ENCODE measurements at regions not wholly inside any gene's neighbourhood (a gene's known extent, or its start where the extent isn't known, plus 50 kb on each side); places are given as distances from the start of the nearest gene placed in this dataset.

DNA sequence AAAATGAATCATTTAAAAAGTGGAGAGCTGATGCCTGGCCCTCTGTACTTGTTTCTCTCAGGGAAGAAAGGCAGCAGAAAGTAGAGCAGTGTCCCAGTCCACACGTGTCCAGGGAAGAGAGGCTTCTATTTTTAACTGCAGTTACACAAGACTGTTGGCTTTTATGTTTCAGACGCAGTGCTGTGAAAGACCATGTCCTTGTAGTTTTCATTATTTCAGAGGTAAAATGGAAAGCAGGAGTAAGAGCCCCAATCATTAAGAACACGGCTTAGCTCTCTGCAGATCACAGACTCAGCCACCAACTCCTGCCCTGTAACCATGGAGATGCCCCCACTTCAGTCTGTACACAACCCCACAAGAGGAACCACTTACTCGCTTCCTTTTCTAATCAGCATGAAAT, 336.3 kb downstream of the DAD1 start:
- no peak overlapping the region for H3K4me2 ChIP-seq
- no peaks in the 10 kb centered on the region for H3K4me1 ChIP-seq
- 33% methylated on average over 4 of the region's 4 CpGs for WGBS (ENCODE audit: missing lambda C conversion rate)
- ChIA-PET CTCF (no interaction called here), POLR2A (no interaction called here)
- DNase-seq (ENCODE audit: low read depth in 1 of 2, low spot score in 1 of 2), result no peak
- H3K27ac ChIP-seq, result no peak overlapping the region
- no peaks in the 10 kb centered on the region for H3K9me3 ChIP-seq
- TF ChIP-seq MYC (IDR thresholded peaks at IDR 0.05; ENCODE audit: borderline replicate concordance, low read length) (no peak), RAD21 (conservative IDR thresholded peaks at IDR 0.05 in 1 of 2, IDR thresholded peaks at IDR 0.05 in 1 of 2) (no peak), MAFK (IDR thresholded peaks at IDR 0.05; ENCODE audit: partially characterized antibody) (no peak), FOSB (CRISPR knock-in tag; IDR thresholded peaks at IDR 0.05) (no peak), CEBPB (IDR thresholded peaks at IDR 0.05) (no peak), RARB (CRISPR knock-in tag; IDR thresholded peaks at IDR 0.05) (no peak), POLR2A (IDR thresholded peaks at IDR 0.05; ENCODE audit: low read length) (no peak), KDM5A (IDR thresholded peaks at IDR 0.05) (no peak)
- TF ChIP-seq, protein P1, sequence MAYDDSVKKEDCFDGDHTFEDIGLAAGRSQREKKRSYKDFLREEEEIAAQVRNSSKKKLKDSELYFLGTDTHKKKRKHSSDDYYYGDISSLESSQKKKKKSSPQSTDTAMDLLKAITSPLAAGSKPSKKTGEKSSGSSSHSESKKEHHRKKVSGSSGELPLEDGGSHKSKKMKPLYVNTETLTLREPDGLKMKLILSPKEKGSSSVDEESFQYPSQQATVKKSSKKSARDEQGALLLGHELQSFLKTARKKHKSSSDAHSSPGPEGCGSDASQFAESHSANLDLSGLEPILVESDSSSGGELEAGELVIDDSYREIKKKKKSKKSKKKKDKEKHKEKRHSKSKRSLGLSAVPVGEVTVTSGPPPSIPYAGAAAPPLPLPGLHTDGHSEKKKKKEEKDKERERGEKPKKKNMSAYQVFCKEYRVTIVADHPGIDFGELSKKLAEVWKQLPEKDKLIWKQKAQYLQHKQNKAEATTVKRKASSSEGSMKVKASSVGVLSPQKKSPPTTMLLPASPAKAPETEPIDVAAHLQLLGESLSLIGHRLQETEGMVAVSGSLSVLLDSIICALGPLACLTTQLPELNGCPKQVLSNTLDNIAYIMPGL (CRISPR knock-in tag; IDR thresholded peaks at IDR 0.05; ENCODE audit: borderline replicate concordance), result no peak
- no peak overlapping the region for H3K4me3 ChIP-seq
- FAIRE-seq, result no peak
- ATAC-seq, result no peak

DNA sequence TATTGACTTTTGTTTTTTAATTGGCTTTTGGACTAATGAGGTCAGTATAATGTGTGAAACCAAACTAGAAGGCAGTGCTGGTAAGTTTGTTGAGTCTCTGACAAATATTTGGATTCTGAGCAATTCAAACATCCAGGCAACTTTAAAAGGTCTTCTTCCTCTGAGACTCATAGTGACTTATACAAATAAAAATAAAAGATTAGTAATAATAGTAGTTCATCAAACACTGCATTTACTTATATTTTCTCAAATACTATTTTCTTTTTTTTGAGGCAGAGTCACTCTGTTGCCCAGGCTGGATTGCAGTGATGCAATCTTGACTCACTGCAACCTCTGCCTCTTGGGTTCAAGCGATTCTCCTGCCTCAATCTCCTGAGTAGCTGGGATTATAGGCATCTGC, 337.9 kb downstream of the DAD1 start:
- FAIRE-seq, result no peak
- H3K9me3 ChIP-seq, result no peaks in the 10 kb centered on the region
- 12% methylated on average over 1 of the region's 1 CpG for WGBS (ENCODE audit: missing lambda C conversion rate)
- no peak for ATAC-seq
- H3K4me2 ChIP-seq, result no peak overlapping the region
- ChIA-PET POLR2A (no interaction called here), CTCF (no interaction called here)
- TF ChIP-seq NPAS2 (CRISPR knock-in tag; IDR thresholded peaks at IDR 0.05; ENCODE audit: borderline replicate concordance) (no peak), HDAC2 (IDR thresholded peaks at IDR 0.05) (no peak), RARB (CRISPR knock-in tag; IDR thresholded peaks at IDR 0.05) (no peak), ZNF302 (CRISPR knock-in tag; IDR thresholded peaks at IDR 0.05) (no peak), EHF (CRISPR knock-in tag; IDR thresholded peaks at IDR 0.05) (no peak), GATA3 (IDR thresholded peaks at IDR 0.05; ENCODE audit: borderline replicate concordance) (no peak), HOXB5 (CRISPR knock-in tag; IDR thresholded peaks at IDR 0.05) (no peak), MYC (IDR thresholded peaks at IDR 0.05; ENCODE audit: borderline replicate concordance, low read length) (no peak), CBX2 (IDR thresholded peaks at IDR 0.05; ENCODE audit: borderline replicate concordance, low read depth) (no peak), ZSCAN20 (CRISPR knock-in tag; IDR thresholded peaks at IDR 0.05) (no peak), HOXB13 (CRISPR knock-in tag; IDR thresholded peaks at IDR 0.05; ENCODE audit: low read depth) (no peak), JUNB (IDR thresholded peaks at IDR 0.05) (no peak), BHLHE40 (IDR thresholded peaks at IDR 0.05; ENCODE audit: low read depth, low read length) (no peak), CHD4 (IDR thresholded peaks at IDR 0.05; ENCODE audit: borderline replicate concordance) (no peak)
- TF ChIP-seq, protein P2, sequence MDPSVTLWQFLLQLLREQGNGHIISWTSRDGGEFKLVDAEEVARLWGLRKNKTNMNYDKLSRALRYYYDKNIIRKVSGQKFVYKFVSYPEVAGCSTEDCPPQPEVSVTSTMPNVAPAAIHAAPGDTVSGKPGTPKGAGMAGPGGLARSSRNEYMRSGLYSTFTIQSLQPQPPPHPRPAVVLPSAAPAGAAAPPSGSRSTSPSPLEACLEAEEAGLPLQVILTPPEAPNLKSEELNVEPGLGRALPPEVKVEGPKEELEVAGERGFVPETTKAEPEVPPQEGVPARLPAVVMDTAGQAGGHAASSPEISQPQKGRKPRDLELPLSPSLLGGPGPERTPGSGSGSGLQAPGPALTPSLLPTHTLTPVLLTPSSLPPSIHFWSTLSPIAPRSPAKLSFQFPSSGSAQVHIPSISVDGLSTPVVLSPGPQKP (IDR thresholded peaks at IDR 0.05; ENCODE audit: low read depth, low read length), result no peak
- TF ChIP-seq, protein P3, sequence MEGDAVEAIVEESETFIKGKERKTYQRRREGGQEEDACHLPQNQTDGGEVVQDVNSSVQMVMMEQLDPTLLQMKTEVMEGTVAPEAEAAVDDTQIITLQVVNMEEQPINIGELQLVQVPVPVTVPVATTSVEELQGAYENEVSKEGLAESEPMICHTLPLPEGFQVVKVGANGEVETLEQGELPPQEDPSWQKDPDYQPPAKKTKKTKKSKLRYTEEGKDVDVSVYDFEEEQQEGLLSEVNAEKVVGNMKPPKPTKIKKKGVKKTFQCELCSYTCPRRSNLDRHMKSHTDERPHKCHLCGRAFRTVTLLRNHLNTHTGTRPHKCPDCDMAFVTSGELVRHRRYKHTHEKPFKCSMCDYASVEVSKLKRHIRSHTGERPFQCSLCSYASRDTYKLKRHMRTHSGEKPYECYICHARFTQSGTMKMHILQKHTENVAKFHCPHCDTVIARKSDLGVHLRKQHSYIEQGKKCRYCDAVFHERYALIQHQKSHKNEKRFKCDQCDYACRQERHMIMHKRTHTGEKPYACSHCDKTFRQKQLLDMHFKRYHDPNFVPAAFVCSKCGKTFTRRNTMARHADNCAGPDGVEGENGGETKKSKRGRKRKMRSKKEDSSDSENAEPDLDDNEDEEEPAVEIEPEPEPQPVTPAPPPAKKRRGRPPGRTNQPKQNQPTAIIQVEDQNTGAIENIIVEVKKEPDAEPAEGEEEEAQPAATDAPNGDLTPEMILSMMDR (IDR thresholded peaks at IDR 0.05), result no peak
- TF ChIP-seq, protein P4, sequence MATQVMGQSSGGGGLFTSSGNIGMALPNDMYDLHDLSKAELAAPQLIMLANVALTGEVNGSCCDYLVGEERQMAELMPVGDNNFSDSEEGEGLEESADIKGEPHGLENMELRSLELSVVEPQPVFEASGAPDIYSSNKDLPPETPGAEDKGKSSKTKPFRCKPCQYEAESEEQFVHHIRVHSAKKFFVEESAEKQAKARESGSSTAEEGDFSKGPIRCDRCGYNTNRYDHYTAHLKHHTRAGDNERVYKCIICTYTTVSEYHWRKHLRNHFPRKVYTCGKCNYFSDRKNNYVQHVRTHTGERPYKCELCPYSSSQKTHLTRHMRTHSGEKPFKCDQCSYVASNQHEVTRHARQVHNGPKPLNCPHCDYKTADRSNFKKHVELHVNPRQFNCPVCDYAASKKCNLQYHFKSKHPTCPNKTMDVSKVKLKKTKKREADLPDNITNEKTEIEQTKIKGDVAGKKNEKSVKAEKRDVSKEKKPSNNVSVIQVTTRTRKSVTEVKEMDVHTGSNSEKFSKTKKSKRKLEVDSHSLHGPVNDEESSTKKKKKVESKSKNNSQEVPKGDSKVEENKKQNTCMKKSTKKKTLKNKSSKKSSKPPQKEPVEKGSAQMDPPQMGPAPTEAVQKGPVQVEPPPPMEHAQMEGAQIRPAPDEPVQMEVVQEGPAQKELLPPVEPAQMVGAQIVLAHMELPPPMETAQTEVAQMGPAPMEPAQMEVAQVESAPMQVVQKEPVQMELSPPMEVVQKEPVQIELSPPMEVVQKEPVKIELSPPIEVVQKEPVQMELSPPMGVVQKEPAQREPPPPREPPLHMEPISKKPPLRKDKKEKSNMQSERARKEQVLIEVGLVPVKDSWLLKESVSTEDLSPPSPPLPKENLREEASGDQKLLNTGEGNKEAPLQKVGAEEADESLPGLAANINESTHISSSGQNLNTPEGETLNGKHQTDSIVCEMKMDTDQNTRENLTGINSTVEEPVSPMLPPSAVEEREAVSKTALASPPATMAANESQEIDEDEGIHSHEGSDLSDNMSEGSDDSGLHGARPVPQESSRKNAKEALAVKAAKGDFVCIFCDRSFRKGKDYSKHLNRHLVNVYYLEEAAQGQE (IDR thresholded peaks at IDR 0.05), result no peak
- TF ChIP-seq, protein P5, sequence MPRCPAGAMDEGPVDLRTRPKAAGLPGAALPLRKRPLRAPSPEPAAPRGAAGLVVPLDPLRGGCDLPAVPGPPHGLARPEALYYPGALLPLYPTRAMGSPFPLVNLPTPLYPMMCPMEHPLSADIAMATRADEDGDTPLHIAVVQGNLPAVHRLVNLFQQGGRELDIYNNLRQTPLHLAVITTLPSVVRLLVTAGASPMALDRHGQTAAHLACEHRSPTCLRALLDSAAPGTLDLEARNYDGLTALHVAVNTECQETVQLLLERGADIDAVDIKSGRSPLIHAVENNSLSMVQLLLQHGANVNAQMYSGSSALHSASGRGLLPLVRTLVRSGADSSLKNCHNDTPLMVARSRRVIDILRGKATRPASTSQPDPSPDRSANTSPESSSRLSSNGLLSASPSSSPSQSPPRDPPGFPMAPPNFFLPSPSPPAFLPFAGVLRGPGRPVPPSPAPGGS (IDR thresholded peaks at IDR 0.05), result no peak
- TF ChIP-seq, protein P6, sequence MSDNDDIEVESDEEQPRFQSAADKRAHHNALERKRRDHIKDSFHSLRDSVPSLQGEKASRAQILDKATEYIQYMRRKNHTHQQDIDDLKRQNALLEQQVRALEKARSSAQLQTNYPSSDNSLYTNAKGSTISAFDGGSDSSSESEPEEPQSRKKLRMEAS (IDR thresholded peaks at IDR 0.05), result no peak
- no peak overlapping the region for H3K4me3 ChIP-seq
- H3K4me1 ChIP-seq, result no peaks in the 10 kb centered on the region
- H3K27ac ChIP-seq, result no peak overlapping the region
- no peak for DNase-seq (ENCODE audit: low read depth in 1 of 2, low spot score in 1 of 2)
